Common myeloid progenitor, CD34-positive (primary cell): ENCODE measurements at regions not wholly inside any gene's neighbourhood (a gene's known extent, or its start where the extent isn't known, plus 50 kb on each side); places are given as distances from the start of the nearest gene placed in this dataset.

Experiments used
- CTCF ChIA-PET: fragments of 350-600 bp; sonication (Branson Sonifier 250); formaldehyde crosslinking; loops from one replicate; lab custom pipeline; 2021; ENCODE audit warnings: antibody characterized with exemption; lab: Charles Lee
- POLR2A ChIA-PET: fragments of 350-600 bp; sonication (Branson Sonifier 250); formaldehyde crosslinking; loops from one replicate; lab custom pipeline; 2021; ENCODE audit warnings: antibody characterized with exemption; lab: Charles Lee
- DNase-seq, 3 donors: peaks; one replicate each; pipeline versions ENCODE4 v3.0.0 to v3.0.0-alpha.2; 2013
- H3K27ac ChIP-seq, 2 experiments: 1 replicate in 1 of 2; 2 replicates in 1 of 2; pipeline ENCODE4 v1.7.0; 2013; ENCODE audit warnings: inconsistent platforms in 2 of 2, low read length in 2 of 2, mild to moderate bottlenecking in 2 of 2, low read depth in 1 of 2, moderate library complexity in 1 of 2; ENCODE audit not compliant: severe bottlenecking in 2 of 2, insufficient read depth in 1 of 2, poor library complexity in 1 of 2
- H3K27me3 ChIP-seq, 5 experiments: replicated peaks in 2 of 5; 1 replicate in 3 of 5; 2 replicates in 2 of 5; pipeline versions ENCODE4 v1.6.1 to v1.7.0; 2013; ENCODE audit warnings: low read length in 4 of 5, mild to moderate bottlenecking in 2 of 5, moderate library complexity in 2 of 5, inconsistent platforms in 1 of 5; ENCODE audit not compliant: insufficient read depth in 5 of 5, control insufficient read depth in 4 of 5
- H3K36me3 ChIP-seq, 4 experiments: 1 replicate in 2 of 4; 2 replicates in 2 of 4; pipeline versions ENCODE4 v1.6.1 to v1.7.0; 2013; ENCODE audit warnings: low read length in 3 of 4, control low read depth in 1 of 4, mild to moderate bottlenecking in 1 of 4; ENCODE audit not compliant: control insufficient read depth in 4 of 4, insufficient read depth in 4 of 4
- H3K4me1 ChIP-seq, 4 experiments: 1 replicate in 3 of 4; 2 replicates in 1 of 4; pipeline versions ENCODE4 v1.6.1 to v1.7.1; 2013; ENCODE audit warnings: low read length in 3 of 4, mild to moderate bottlenecking in 3 of 4, control low read depth in 1 of 4, inconsistent platforms in 1 of 4, moderate library complexity in 1 of 4; ENCODE audit not compliant: control insufficient read depth in 4 of 4, insufficient read depth in 4 of 4; ENCODE audit errors: control extremely low read depth in 1 of 4
- H3K4me3 ChIP-seq, 7 experiments: 1 replicate in 4 of 7; 2 replicates in 3 of 7; pipeline versions ENCODE4 v1.5.1 to v1.7.0; 2013; ENCODE audit warnings: mild to moderate bottlenecking in 7 of 7, low read length in 6 of 7, moderate library complexity in 6 of 7, inconsistent platforms in 2 of 7, low read depth in 2 of 7, control low read depth in 1 of 7; ENCODE audit not compliant: insufficient read depth in 4 of 7, control insufficient read depth in 1 of 7; ENCODE audit errors: extremely low read depth in 1 of 7
- H3K9me3 ChIP-seq, 5 experiments: 1 replicate in 4 of 5; 2 replicates in 1 of 5; pipeline versions ENCODE4 v1.6.1 to v1.7.1; 2013; ENCODE audit warnings: low read length in 4 of 5, mild to moderate bottlenecking in 2 of 5, inconsistent platforms in 1 of 5, low read depth in 1 of 5, moderate library complexity in 1 of 5; ENCODE audit not compliant: control insufficient read depth in 4 of 5, insufficient read depth in 2 of 5; ENCODE audit errors: control extremely low read depth in 1 of 5
- WGBS: methylation state at CpG from one replicate; pipeline ENCODE4 v1.1.5; 2013; ENCODE audit not compliant: insufficient coverage; 5-methylcytosine and 5-hydroxymethylcytosine counted together

DNA sequence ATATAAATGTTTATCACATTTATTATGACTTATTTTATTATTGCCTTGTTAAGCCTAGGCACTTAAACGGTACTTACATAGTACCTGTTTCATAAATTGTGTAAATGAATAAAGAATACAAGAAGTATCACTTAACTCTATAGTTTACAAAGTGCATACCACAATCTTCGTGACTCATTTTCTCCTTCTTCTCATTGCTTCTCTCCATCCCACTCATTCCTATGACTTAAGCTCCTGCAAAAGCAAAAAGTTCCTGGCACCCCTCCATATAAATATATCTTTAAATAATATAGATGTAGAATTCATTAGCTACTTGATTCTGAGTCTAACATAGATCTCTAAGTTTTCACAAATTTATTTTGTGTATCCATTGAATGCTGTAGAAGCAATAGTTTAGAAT lies 1382.0 kb upstream of the CELF2 start:
- CTCF ChIA-PET, result no interaction called here
- Histone ChIP-seq H3K4me3 (no peak overlapping the region), H3K27ac (no peak overlapping the region), H3K27me3 (no peaks in the 10 kb centered on the region), H3K36me3 (no peaks in the 10 kb centered on the region), H3K9me3 (peaks cover 0 to 6% (median 1%) of the 10 kb centered on the region in 5 experiments), H3K4me1 (no peaks in the 10 kb centered on the region)
- 100% methylated on average over 1 of the region's 2 CpGs for WGBS
- POLR2A ChIA-PET, result no interaction called here
- no peak for DNase-seq

DNA sequence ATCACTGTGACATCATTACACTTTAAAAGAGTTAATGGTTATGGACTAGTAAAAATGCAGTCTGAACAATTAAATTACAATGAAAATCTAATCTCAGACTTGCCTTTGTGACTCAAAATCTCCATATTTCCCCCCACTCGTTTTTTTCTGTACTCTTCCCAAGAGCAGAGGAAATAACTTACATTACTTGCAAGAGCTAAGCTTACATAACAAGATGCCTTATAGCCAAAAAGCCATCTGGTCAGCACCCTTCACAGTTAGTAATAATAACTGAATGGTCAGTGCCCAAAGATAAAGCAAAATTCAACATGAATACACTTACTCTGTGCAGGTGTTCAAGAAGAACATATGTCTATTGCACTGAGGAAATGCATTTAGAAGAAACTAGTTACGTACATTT lies 1381.5 kb upstream of the CELF2 start:
- 71% methylated on average over 1 of the region's 2 CpGs for WGBS
- no peak for DNase-seq
- ChIA-PET CTCF (no interaction called here), POLR2A (no interaction called here)
- Histone ChIP-seq H3K4me3 (no peak overlapping the region), H3K4me1 (no peaks in the 10 kb centered on the region), H3K36me3 (no peaks in the 10 kb centered on the region), H3K27me3 (no peaks in the 10 kb centered on the region), H3K27ac (no peak overlapping the region), H3K9me3 (peaks cover 0 to 3% (median 1%) of the 10 kb centered on the region in 5 experiments)

DNA sequence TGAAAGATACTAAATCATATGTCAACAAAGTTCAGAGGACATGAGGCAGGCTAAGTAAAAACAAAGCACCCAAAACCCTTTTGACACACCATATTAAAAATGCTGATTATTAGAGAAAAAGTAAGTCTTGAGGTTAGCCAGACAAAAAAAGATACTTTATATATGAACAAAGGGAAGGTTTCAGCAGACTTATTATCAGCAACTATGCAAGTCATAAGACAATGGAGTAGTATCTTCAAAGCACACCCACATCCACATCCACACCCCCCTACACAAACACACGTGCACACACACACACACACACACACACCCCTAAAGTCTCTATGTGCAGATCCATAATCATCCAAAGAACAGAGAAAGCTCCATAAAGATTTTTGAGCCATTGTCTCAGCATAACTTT lies 1373.9 kb upstream of the CELF2 start:
- Histone ChIP-seq H3K27me3 (no peaks in the 10 kb centered on the region), H3K4me1 (no peaks in the 10 kb centered on the region), H3K27ac (no peak overlapping the region), H3K4me3 (no peak overlapping the region), H3K9me3 (peaks cover 0 to 15% (median 2%) of the 10 kb centered on the region in 5 experiments), H3K36me3 (no peaks in the 10 kb centered on the region)
- 91% methylated on average over 1 of the region's 1 CpG for WGBS
- POLR2A ChIA-PET, result no interaction called here
- CTCF ChIA-PET, result interaction anchor here (0.6 kb wide), 1 partner anchor 148 kb away, joined by 3 read pairs; no protein-coding TSS in a partner anchor
- DNase-seq, result peak in 2 of 3 donors; percentile 6 to 19

DNA sequence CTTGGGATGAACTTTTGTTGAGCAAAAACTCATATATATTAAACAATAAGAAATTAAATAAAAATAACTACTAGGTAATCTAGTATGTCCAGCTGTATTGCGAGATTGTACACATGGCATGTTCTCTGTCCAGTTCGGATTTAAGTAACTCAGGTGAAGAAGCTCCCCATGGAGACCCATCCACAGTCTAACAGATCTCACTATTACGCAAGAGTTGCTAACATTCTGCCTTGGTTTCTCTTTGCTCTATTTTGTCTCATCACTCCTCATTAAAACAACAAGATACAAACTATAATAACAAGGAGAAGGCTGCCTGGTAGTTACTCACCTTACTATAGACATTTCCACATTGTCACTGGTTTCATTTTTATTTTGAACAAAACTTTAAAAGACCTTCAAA lies 1372.3 kb upstream of the CELF2 start:
- no peaks in the 10 kb centered on the region for H3K27me3 ChIP-seq
- WGBS, result no CpG with 5 or more reads among the region's 3 CpGs
- H3K4me1 ChIP-seq, result no peaks in the 10 kb centered on the region
- peaks cover 0 to 12% (median 2%) of the 10 kb centered on the region in 5 experiments for H3K9me3 ChIP-seq
- H3K36me3 ChIP-seq, result no peaks in the 10 kb centered on the region
- no peak overlapping the region for H3K27ac ChIP-seq
- H3K4me3 ChIP-seq, result no peak overlapping the region
- CTCF ChIA-PET, result no interaction called here
- POLR2A ChIA-PET, result no interaction called here
- no peak for DNase-seq

DNA sequence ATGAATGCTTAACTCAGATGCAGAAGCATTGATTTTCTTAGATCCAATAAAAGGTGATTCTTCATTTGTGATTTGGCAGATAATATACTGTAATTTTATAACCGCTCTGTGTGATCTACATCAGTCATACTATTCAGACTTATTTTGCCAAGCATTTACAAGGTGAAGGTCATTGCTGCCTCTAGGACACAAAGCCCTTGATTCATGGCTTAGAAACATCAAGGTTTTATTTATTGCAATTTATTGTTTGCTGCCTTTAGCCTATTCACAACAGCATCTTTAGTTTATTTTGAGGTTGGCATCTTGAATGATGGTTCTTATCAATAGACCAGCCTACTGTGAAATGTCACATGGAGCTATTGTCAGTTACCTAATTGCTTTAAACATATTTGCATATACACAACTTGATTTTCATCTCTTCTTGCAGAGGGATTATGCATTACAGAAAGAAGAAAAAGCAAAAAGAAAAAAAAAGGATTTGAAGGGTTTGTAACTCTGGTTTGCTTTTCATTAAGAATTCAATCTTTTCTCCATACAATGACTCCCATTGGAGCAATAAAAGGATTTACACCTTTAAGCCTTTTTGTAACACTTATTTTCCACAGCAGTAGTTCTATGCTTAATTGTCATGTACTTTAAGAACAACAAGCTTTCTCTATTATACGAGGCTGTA lies 1371.6 kb upstream of the CELF2 start:
- no peak overlapping the region for H3K27ac ChIP-seq

DNA sequence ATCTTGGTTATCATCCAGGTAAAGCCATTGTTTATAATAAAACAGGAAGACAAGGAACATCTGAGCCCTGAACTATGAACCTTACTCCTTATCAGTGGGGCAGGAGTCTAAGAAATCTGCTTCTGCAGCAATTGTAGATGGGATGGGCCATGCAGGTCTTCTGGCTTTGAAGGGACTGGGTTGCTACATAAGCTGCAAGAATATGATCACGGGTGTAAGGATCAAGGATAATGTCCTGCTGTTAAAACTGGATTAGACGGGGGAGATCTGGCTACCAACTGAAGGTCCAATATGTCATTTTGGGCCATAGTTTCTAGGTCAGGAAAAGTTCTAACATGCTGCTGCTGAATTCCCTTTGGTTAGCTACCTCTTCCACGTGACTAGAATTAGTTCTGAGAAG lies 1363.4 kb upstream of the CELF2 start:
- ChIA-PET CTCF (no interaction called here), POLR2A (no interaction called here)
- no peak overlapping the region for H3K27ac ChIP-seq
- no peaks in the 10 kb centered on the region for H3K4me1 ChIP-seq
- H3K36me3 ChIP-seq, result no peaks in the 10 kb centered on the region
- peaks cover 0 to 3% (median 0%) of the 10 kb centered on the region in 5 experiments for H3K9me3 ChIP-seq
- no peak for DNase-seq
- WGBS, result 97% methylated on average over 3 of the region's 3 CpGs
- no peak overlapping the region for H3K4me3 ChIP-seq
- H3K27me3 ChIP-seq, result no peaks in the 10 kb centered on the region

More for the DNA sequence above, 1371.6 kb upstream of the CELF2 start:
- H3K36me3 ChIP-seq, result no peaks in the 10 kb centered on the region
- ChIA-PET CTCF (no interaction called here), POLR2A (no interaction called here)
- no peaks in the 10 kb centered on the region for H3K4me1 ChIP-seq
- H3K27me3 ChIP-seq, result no peaks in the 10 kb centered on the region
- WGBS, result no CpG with 5 or more reads among the region's 2 CpGs
- no peak for DNase-seq
- no peak overlapping the region for H3K4me3 ChIP-seq
- H3K9me3 ChIP-seq, result peaks cover 0 to 12% (median 2%) of the 10 kb centered on the region in 5 experiments

DNA sequence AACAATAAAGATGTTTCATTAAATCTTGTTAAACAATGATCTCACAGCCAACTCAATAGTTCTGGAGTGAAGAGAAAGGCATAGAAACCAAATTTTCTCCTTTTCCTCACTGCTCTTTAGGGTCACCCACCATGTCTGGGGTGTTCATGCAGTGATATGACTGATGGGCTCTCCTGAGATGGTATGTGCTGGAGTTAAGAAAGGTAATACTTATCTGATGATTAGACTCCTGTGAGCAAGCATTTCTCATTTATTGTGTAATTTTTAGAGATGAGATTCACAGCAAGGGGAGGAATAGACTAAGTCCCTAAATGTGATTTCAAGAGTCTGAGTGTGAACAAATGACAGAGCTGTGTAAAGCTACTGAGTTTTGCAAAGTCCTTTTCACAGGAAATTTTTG lies 1361.3 kb upstream of the CELF2 start:
- no peaks in the 10 kb centered on the region for H3K4me1 ChIP-seq
- POLR2A ChIA-PET, result no interaction called here
- H3K36me3 ChIP-seq, result no peaks in the 10 kb centered on the region
- H3K27ac ChIP-seq, result no peak overlapping the region
- H3K4me3 ChIP-seq, result no peak overlapping the region
- H3K9me3 ChIP-seq, result peaks cover 0 to 3% (median 0%) of the 10 kb centered on the region in 5 experiments
- H3K27me3 ChIP-seq, result no peaks in the 10 kb centered on the region
- CTCF ChIA-PET, result no interaction called here
- no peak for DNase-seq
